C4-2B (cell line): ENCODE measurements at regions not wholly inside any gene's neighbourhood (a gene's known extent, or its start where the extent isn't known, plus 50 kb on each side); places are given as distances from the start of the nearest gene placed in this dataset.

ENCODE experiments used
- ZFX ChIP-seq: fragments of 450-650 bp; IDR thresholded peaks from 2 replicates; pipeline ENCODE4 v1.6.1; 2017
- TF ChIP-seq, protein P1 (sequence below): fragments of 450-650 bp; conservative IDR thresholded peaks from 2 replicates; pipeline ENCODE4 v1.5.1; 2017; ENCODE audit warnings: mild to moderate bottlenecking

DNA sequence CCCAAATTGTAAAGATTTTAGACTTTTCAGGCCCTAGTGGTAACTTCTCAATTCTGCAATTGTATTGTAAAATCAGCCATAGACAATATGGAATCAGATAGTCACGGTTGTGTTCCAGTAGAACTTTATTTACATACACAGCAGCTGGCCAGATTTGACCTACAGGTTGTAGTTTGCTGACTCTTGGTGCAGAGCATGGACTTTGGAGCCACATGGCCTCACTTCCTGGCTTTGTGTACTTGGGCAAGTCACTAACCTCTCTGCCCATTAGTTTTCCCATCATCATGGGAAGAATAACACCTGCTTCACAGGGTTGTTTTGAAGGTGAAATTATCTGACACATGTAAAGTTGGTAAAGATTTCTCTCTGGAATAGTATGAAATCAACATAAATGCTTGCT, 147.6 kb downstream of the TMEM200C start:
- TF ChIP-seq, protein P1, sequence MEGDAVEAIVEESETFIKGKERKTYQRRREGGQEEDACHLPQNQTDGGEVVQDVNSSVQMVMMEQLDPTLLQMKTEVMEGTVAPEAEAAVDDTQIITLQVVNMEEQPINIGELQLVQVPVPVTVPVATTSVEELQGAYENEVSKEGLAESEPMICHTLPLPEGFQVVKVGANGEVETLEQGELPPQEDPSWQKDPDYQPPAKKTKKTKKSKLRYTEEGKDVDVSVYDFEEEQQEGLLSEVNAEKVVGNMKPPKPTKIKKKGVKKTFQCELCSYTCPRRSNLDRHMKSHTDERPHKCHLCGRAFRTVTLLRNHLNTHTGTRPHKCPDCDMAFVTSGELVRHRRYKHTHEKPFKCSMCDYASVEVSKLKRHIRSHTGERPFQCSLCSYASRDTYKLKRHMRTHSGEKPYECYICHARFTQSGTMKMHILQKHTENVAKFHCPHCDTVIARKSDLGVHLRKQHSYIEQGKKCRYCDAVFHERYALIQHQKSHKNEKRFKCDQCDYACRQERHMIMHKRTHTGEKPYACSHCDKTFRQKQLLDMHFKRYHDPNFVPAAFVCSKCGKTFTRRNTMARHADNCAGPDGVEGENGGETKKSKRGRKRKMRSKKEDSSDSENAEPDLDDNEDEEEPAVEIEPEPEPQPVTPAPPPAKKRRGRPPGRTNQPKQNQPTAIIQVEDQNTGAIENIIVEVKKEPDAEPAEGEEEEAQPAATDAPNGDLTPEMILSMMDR, result no peak
- no peak for TF ChIP-seq ZFX
